GM18508 (cell line): ENCODE measurements at regions not wholly inside any gene's neighbourhood (a gene's known extent, or its start where the extent isn't known, plus 50 kb on each side); places are given as distances from the start of the nearest gene placed in this dataset.
"Not testable (repeated sequence)": the region's sequence is repeated elsewhere in the genome, so short reads cannot be mapped to it uniquely, and the experiment has no call there.

ENCODE experiments used
- ATAC-seq: cut with Tn5 transposase; IDR thresholded peaks from one replicate; pipeline ENCODE4 v1.9.1; 2021; ENCODE audit warnings: moderate number of reproducible peaks; ENCODE audit not compliant: insufficient read depth, unreplicated experiment

DNA sequence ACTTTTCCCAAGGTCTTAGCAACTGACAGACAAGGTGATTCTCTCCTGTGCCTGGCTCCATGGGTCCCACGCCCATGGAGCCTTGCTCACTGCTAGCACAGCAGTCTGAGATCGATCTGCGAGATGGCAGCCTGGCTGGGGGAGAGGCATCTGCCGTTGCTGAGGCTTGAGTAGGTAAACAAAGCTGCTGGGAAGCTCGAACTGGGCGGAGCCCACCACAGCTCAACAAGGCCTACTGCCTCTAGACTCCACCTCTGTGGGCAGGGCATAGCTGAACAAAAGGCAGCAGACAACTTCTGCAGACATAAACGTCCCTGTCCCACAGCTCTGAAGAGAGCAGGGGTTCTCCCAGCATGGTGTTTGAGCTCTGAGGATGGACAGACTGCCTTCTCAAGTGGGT is 224.9 kb upstream of the CNR1 start:
- ATAC-seq = not testable (repeated sequence)

DNA sequence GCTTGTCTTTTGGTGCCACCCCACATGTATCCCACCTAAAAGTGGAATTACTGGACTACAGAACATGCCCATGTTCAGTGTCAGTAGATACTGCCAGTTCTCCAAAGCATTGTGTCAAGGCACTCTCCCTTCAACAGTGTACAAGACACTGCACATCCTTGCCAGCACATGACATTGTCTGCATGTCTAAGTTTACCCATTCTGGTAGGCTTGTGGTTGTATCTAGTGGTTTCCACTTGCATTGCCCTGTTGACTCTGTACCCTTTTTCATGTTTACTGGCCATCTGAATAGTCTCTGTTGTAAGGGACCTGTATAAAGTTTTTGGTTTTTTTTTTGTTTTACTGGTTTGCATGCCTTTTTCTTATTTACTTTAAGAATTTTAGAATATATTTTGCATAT is 222.4 kb upstream of the CNR1 start:
- ATAC-seq = no peak

DNA sequence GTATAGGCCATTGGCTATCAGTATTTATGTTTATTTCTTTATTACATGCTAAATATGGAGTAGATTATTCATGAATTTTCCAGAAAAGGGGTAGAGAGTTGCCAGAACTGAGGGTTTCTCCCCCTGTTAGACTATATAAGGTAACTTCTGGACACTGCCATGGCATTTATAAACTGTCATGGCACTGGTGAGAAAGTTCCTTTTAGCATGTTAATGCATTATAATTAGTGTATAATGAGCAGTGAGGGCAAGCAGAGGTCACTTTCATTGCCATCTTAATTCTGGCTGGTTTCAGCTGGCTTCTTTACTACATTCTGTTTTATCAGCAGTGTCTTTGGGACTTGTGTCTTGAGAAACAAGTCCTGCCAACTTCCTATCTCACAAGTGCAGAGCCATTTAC is 220.0 kb upstream of the CNR1 start:
- ATAC-seq = no peak

DNA sequence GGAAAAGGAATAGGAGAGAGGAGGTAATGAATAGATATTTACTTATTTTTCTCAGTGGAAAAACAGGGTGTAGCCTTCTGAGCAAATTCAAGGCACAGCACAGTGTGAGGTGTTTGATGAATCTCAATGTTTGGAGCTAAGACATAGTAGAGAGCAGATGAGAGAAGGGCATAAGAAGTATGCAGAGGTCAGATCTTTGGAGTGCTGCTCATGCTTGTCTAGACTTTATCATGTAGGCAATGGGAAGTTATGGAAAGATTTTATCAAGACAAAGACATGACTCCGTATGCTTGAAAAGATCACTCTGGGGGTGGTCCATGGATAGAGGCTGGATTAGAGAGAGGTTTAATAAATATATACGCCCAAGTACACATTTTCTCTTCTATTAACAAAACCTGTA is 217.0 kb upstream of the CNR1 start:
- ATAC-seq = no peak

DNA sequence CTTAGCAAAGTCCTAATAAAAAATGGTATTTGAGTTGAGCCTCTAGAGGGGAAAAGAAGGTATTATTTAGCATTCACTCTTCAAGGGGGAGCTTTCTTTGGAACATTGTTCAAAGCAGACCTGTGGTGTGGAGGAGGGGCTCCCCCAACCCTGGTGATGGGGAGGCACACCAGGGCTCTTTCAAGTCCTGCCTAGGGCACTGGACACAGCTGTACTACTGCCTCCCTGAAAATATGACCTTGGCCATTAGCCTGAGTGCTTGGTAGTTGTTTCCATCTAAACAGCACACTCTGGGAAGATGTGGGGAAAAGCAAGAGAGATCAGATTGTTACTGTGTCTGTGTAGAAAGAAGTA is 215.1 kb upstream of the CNR1 start:
- no peak for ATAC-seq

DNA sequence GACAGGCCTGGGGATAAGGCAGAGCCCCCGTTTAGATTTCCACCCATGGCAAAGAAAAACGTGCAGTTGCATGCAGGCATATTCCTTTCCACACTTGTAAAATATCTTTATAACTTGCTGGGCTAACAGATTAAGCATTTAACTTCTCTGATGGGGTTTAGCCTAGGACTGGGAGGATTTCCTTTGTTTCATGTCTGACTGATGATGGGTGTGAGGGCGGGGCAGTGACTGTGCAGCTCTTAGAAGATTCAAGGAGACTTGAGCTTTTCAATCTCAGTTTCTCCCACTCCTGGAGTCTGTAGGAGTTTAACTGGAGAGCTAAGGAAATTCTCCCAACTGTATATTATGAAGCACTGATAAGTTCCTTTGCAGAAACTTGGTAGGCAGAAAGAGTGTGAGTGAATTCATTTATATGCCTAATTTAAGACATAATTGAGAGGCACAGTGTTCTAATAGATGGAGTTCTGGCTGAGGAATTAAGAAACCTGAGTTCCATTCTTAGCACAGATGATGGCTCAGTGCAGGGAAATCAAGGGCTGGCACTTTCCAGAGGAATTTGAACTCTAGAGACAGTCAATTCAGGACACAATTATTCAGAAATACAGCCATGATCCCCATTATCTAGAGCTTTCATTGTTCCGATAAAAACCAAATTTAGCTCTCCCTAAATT is 214.6 kb upstream of the CNR1 start:
- ATAC-seq = no peak

DNA sequence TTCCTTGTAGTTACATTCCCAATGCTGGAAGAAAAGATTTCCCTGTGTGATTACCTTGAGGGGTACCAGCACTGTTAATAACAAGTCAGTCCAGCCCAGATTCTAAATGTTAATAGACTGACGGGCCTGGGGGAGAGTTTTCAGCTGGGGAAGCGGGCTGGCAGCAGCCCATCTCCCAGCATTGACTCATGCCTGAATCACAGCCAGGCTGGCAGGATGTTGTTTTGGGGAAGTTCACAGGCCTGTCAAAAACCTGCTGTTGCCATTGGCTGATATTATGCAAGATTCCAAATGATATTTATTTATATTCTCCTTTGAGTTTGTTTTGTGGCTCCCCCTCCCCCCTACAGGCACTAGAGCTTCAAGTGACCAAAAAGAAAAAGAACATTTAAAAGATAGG is 213.9 kb upstream of the CNR1 start:
- ATAC-seq = no peak

DNA sequence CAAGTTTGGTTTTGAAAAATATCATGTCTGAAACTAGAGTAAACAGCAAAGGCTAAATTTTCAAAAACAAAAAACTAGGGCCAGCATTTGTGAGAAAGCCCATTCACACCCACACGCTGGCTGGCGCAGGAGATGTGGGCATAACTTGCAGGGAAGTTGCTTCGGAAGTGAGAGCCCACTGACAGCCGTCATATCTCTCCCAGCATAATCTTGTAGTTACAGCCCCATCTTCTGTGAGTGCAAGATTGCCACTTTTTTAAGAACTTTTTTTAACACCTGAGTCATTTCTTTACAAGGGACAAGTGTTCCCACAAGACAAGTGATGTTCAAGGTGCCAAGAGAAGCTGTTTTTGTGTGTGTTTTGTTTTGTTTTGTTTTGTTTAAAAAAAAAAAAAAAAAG is 212.5 kb upstream of the CNR1 start:
- ATAC-seq = no peak

DNA sequence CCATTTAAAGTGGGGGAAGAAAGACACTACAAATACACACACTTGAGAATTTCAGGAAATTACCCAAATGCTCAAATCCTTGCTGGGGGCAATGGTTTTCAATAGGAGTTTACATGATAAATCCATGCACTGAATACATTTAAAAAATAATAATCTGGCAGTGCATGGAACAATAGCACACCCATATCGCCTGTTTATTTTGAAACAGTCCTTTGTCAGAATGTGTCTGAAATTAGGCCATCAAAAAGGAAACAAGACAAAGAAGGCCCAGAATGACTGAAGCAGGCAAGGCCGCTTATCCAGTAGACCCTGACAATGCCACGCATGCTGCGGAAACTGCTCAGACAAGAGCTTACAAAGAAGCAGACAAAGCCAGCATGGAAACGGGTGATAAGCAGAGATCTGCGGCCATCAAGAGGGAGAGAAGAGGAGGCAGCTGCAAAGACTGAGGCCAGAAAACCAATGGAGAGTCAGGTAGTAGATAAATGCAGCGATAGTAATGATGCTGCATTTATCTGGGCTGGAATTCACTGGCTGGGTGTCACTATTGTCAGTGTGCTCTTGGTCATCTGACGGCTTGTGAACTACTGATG is 211.9 kb upstream of the CNR1 start:
- ATAC-seq = no peak

DNA sequence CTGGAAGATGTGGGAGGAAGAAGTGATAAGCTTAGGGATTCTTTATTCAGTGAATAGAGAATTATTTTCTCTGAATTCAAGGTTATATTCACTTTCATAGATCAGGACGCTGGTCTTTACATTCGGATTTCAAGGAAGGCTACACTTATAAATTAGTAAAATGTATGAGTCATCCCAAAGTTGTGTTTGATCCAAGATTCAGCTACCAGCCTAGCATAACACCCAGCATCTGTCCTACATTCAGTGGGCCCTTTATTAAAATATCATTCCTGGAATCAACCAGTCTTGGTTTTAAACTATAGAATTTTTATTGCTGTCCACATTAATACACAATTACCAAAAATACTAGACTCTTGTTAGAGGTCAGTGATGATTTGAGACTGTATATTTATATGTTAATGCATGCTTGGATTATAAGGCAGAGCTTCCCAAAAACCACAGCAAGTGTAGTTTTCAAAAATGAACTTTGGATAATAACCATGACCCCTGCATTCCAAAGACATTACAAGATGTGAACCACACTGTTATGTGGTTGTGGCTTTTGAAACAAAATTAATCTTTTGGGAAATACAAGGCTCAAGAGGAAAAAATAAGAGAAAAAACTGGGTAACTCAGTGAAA is 210.7 kb upstream of the CNR1 start:
- no peak for ATAC-seq

DNA sequence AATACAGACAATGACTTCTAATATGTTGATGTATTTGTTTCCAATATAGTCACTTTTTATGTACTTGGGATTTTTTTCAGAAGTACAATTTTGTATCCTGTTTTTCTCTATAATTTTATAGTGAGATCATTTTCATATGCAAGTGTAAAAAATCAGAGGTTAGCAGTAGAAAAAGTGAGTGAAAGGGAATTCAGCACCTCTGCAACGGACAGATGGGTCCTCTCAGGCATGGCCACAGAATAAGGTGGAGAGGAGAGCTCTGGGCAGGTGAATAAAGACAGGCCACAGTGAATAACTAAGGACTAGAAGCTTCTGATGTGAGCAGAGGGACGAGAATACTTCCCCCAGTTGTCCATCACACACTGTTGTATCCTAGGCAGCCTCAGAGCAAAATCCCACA is 210.1 kb upstream of the CNR1 start:
- no peak for ATAC-seq

DNA sequence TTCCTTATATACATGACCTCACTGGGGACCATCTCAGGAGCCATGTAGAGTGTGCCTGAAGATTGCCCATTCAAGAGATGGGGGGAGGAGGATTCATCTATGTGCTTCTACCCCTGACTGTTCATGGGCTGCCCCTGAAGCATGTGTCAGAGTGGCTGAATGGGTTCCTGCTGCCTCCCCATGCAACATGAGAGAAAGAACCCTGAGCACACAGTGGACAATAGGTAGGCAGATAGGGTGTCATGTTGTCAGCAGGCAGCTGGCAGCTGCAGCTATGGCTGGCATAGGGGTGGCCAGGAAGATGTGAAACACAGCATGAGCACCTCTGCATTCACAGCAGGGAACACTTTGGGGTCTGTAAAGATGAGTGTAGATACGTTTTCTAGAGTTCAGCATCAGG is 208.4 kb upstream of the CNR1 start:
- no peak for ATAC-seq

DNA sequence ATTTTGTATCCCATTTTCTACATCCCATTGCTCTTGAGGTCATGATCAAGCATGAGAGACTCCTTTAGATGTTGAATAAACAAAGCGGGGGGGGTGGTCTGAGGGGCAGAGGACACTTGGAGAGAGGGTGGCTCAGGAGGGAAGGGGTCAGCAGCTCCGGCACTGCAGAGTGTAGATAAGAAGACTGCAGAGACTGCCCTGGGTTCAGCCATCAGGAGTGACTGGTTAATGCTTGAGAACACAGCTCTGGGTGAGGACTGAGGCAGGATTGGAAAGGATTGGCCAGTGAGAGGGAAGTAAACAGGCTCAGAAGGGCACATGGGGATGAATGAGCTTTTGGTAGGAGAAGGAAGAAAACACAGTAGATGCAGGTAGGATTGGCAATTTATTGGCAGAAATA is 205.3 kb upstream of the CNR1 start:
- ATAC-seq = no peak

DNA sequence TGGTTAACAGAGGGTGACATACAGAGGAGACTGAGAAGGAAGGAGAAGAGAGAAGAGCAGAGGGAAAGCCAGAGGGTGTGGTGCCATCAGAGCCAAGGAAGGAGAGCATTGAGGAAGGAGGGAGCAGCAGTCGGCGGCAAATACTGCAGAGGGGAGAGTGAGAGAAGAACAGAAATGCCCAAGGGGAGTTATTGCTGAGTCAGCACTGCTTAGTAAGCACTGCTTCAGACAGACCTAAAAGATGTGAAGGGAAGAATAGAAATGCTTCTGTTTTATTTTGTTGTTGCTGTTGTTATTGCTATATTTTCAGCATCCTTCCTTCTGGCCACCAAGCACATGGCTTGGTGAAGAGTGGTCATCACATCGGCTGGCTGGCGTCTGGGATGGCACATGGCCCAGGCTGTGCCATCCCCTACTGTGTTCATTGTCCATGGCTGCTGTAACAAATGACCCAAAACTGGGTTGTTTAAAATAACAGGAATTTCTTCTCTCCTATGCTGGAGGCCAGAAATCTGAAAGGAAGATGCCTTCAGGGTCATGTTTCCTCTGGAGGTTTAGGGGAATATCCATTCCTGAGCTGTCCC is 204.1 kb upstream of the CNR1 start:
- ATAC-seq = no peak

DNA sequence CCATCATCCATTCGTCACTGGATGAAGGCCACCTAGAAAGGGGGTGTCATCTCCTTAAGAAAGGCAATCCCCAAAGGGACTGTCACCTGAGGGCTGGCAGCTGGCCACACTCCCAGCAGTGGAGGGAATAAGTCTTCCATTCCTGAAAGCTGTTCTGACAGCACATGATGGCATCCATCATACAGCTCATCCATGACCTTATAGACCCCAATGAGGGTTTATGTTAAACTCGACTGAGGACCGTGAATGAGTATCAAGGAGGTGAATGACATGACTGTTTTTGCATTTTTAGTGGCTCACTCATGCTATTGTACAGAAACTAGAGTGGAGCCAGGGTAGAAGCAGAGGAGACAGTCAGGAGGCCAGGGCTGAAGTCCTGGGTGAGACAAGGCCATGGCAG is 203.1 kb upstream of the CNR1 start:
- no peak for ATAC-seq

DNA sequence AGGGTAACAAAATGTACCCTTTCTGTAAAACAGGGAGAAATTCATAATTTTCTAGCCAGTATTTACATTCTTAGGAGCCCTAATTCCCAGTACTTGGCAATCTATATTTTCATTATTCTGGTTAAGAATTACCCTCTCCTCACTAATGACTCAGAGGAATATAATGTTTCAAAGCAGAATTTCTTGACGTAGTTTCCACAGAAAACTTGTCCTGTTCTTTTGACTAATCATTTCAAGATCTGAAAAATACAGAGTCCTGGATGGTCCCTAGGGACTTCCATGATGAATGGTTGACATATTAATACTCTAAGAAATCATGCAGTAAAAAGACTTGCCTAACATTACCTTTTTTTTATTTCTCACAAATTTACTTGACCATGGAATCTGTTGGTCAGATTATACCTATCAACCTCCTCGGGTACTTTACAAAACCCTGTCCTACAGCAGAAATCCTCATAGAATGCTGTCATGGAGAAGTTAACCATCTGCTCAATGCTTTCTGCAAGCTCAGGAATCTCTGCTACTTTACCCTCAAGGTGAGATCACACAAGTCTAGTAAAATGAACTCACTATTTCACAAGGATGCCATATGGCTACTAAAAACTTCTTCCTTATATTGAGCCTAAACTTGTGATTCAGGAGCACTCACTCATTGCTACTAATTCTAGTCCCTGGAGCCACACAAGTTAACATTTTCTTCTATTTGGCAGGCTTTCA is 202.1 kb upstream of the CNR1 start:
- no peak for ATAC-seq

DNA sequence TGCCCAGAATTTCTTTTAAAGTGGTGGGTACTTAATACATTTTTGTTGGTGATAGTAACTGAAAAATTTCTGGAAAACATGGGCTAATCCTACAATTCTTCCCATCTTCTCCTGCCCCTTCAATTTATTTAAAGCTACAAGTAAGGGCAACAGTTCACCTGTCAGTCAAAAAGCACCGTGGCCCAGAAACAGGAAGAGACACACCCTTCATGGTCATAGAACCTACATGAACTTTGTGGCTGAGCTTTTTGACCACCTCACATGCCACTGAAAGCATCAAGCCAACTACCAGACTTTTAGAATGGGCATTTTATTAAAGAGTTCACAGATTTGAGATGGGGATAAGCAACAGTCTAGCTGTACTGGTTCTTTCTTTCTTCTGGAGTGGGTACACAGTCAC is 201.1 kb upstream of the CNR1 start:
- no peak for ATAC-seq

DNA sequence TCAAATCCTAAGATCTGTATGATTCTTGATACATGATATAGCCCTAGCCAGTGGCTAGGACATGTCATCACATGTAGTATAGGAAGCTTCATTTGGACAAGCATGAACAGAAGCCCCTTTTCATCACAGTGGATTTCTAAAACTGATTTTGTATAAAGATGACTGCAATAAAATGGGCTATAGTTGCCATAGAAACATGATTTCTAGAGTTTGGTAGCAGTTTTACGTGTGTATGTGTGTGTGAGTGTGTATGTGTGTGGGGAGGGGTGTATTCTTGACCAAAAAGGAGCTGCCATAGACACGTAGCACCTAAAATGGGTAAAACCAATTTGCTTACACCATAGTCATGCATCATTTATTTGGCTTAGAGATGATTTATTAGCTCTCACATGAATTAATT is 200.5 kb upstream of the CNR1 start:
- no peak for ATAC-seq

DNA sequence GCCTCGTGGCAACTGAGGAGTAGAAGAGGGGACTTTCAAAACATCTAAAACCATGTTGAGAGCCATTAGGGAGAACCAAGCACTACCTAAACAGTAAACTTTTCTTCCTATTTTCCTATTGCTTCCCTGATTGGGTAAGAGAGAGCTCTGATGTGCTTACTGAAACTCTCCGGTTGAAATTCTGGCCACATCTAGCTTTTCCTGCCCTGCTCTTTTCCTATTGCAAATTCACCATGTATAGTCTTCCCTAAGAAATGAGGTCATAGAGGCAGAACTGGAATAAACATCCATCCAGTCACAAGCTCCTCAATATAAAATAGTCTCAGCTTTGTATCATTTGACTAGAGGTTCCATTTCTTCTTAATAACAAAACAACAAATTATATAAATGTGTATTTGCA is 199.5 kb upstream of the CNR1 start:
- no peak for ATAC-seq

DNA sequence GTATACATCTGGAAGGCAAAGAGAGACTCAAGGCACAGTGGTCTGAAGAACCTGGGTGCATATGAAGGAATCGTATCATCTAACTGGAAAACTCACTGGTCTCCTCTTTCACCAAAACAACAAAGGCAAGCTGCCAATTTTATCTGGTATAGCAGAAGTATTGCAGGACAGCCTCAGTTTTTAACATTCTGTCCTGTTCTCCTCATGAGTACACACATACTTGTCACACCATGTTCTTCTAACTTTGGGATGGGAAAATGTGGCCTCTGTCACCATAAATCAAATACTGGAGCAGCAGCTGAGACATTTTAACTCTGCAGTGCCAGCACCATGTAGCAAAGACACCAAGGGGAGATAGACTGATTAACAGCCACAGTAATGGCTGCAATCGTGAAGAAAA is 199.1 kb upstream of the CNR1 start:
- ATAC-seq = no peak

DNA sequence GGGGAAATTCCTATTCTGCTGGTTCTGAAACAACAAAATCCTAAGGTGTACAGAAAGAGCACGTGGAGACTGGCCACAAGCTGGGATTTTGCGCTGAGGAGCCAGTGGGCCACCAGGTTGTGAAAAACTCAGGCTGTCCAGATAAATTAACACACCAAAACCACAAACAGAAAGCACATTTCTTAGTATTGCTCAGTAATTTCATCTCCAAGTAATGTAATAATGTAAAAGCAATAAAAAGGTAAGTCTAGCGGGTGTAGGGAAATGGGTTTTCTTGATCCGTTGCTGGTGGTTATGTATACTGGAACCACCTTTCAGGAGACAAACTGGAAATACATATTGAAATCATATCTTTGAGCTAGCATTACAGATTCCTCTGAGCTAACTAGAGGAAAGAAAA is 195.6 kb upstream of the CNR1 start:
- ATAC-seq = no peak
